ENCODE measurements at regions not wholly inside any gene's neighbourhood (a gene's known extent, or its start where the extent isn't known, plus 50 kb on each side); places are given as distances from the start of the nearest gene placed in this dataset.

DNA sequence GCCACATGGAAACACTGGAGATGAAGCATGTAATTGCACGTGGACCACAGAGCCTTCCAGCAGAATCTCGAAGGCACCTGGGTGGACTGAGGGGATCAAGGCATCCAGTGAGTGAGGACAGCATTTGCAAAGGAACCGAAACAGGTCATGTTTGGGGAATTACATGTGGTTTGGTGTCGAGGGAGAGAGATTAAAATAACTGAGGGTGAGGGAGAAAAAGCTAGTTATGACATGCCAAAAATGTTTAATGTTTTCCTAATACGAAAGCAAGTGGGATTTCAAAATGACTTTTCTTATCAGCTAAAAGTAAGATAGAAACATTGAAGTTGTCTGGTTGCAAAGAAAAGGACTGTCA lies 157.1 kb downstream of the BLID start:
- TF ChIP-seq, protein P1, sequence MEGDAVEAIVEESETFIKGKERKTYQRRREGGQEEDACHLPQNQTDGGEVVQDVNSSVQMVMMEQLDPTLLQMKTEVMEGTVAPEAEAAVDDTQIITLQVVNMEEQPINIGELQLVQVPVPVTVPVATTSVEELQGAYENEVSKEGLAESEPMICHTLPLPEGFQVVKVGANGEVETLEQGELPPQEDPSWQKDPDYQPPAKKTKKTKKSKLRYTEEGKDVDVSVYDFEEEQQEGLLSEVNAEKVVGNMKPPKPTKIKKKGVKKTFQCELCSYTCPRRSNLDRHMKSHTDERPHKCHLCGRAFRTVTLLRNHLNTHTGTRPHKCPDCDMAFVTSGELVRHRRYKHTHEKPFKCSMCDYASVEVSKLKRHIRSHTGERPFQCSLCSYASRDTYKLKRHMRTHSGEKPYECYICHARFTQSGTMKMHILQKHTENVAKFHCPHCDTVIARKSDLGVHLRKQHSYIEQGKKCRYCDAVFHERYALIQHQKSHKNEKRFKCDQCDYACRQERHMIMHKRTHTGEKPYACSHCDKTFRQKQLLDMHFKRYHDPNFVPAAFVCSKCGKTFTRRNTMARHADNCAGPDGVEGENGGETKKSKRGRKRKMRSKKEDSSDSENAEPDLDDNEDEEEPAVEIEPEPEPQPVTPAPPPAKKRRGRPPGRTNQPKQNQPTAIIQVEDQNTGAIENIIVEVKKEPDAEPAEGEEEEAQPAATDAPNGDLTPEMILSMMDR (IDR thresholded peaks at IDR 0.05; ENCODE audit: low read depth, low read length), result no peak
- Histone ChIP-seq H3K9me3 (ENCODE audit: control insufficient read depth, insufficient read depth, low read length) (no peaks in the 10 kb centered on the region), H3K27me3 (ENCODE audit: control insufficient read depth, insufficient read depth, low read length) (no peaks in the 10 kb centered on the region), H3K4me3 (ENCODE audit: low read depth, low read length) (no peak overlapping the region), H3K27ac (ENCODE audit: low read depth, low read length) (no peak overlapping the region)
- POLR2A ChIA-PET, result no interaction called here
- CTCF ChIA-PET, result no interaction called here
- DNase-seq (ENCODE audit: low read depth, low spot score), result no peak

GRCh38 chr11:121958323-121958970 lies 157.6 kb downstream of the BLID start:
- Histone ChIP-seq H3K4me3 (ENCODE audit: low read depth, low read length) (no peak overlapping the region), H3K9me3 (ENCODE audit: control insufficient read depth, insufficient read depth, low read length) (no peaks in the 10 kb centered on the region), H3K27ac (ENCODE audit: low read depth, low read length) (no peak overlapping the region), H3K27me3 (ENCODE audit: control insufficient read depth, insufficient read depth, low read length) (no peaks in the 10 kb centered on the region)
- ChIA-PET POLR2A (no interaction called here), CTCF (no interaction called here)
- DNase-seq (ENCODE audit: low read depth, low spot score), result no peak
- TF ChIP-seq, protein P1 (IDR thresholded peaks at IDR 0.05; ENCODE audit: low read depth, low read length), result no peak

- TF ChIP-seq, protein P1 (IDR thresholded peaks at IDR 0.05; ENCODE audit: low read depth, low read length), result no peak
- DNase-seq (ENCODE audit: low read depth, low spot score), result no peak
- no peaks in the 10 kb centered on the region for H3K9me3 ChIP-seq (ENCODE audit: control insufficient read depth, insufficient read depth, low read length)
- CTCF ChIA-PET, result no interaction called here
- no peaks in the 10 kb centered on the region for H3K27me3 ChIP-seq (ENCODE audit: control insufficient read depth, insufficient read depth, low read length)
- no peak overlapping the region for H3K27ac ChIP-seq (ENCODE audit: low read depth, low read length)
- POLR2A ChIA-PET, result no interaction called here
- no peak overlapping the region for H3K4me3 ChIP-seq (ENCODE audit: low read depth, low read length)
Measured at GRCh38 chr11:121953122-121953521, 162.9 kb downstream of the BLID start.

DNA sequence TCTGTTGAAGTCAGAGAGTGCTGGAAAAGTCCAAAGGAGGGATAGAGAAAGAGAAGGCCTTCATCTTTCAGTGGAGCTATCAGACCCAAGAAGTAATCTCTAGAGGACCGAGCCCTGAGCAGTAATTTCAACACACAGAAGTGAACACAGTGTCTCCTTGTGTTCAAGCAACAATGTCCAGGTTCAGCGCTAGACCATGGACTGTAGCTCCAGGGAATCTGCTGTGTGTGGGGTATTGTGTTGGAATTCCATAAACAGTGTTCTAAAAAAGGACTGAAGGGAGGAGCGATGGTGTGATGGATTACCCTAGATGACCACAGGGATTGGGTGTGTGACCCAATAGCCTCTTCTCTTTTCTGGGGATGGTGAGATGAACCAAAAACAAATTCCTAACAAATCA lies 165.9 kb downstream of the BLID start:
- Histone ChIP-seq H3K4me3 (ENCODE audit: low read depth, low read length) (no peak overlapping the region), H3K9me3 (ENCODE audit: control insufficient read depth, insufficient read depth, low read length) (peaks cover 4% of the 10 kb centered on the region; the same call in 1 of the 2 replicates), H3K27me3 (ENCODE audit: control insufficient read depth, insufficient read depth, low read length) (no peaks in the 10 kb centered on the region), H3K27ac (ENCODE audit: low read depth, low read length) (no peak overlapping the region)
- ChIA-PET POLR2A (no interaction called here), CTCF (no interaction called here)
- TF ChIP-seq, protein P1 (IDR thresholded peaks at IDR 0.05; ENCODE audit: low read depth, low read length), result no peak
- no peak for DNase-seq (ENCODE audit: low read depth, low spot score)

DNA sequence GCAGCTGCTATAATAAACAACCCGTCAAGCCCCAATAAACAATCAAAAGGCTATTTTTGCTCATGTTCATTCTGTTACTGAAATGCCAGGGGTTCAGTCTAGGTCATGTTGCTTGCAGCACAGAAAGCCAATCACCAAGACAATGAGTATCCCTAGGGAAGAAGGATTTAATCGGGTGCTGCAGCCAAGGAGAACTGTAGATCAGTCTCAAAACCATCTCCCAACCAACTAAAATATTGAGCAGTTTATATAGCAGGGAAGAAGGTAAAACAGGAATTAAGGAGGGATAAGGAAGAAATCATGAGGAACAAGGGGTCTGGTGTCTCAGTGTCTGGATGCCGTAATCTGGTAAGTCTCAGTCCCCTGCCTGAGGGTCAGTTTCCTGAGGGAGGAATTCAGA lies 169.5 kb downstream of the BLID start:
- TF ChIP-seq, protein P1 (IDR thresholded peaks at IDR 0.05; ENCODE audit: low read depth, low read length), result no peak
- Histone ChIP-seq H3K4me3 (ENCODE audit: low read depth, low read length) (no peak overlapping the region), H3K9me3 (ENCODE audit: control insufficient read depth, insufficient read depth, low read length) (peaks cover 4% of the 10 kb centered on the region; the same call in 1 of the 2 replicates), H3K27ac (ENCODE audit: low read depth, low read length) (no peak overlapping the region), H3K27me3 (ENCODE audit: control insufficient read depth, insufficient read depth, low read length) (no peaks in the 10 kb centered on the region)
- DNase-seq (ENCODE audit: low read depth, low spot score), result no peak
- POLR2A ChIA-PET, result no interaction called here
- CTCF ChIA-PET, result no interaction called here
